ENCODE measurements at regions not wholly inside any gene's neighbourhood (a gene's known extent, or its start where the extent isn't known, plus 50 kb on each side); places are given as distances from the start of the nearest gene placed in this dataset.

GRCh38 chr3:124178531-124178930, 186.6 kb upstream of the ROPN1 start:
- H3K9me3 ChIP-seq = no peaks in the 10 kb centered on the region
- WGBS, 2 donors = 92 to 96% methylated on average over 3 of the region's 3 CpGs
- no peak overlapping the region for H3K4me3 ChIP-seq
- no peaks in the 10 kb centered on the region for H3K36me3 ChIP-seq
- no peaks in the 10 kb centered on the region for H3K27me3 ChIP-seq
- no peaks in the 10 kb centered on the region for H3K4me1 ChIP-seq
- no peak overlapping the region for H3K27ac ChIP-seq
- TF ChIP-seq CTCF (IDR thresholded peaks at IDR 0.05) (no peak), POLR2A (IDR thresholded peaks at IDR 0.05) (no peak), EP300 (IDR thresholded peaks at IDR 0.05) (no peak)
- no peak for DNase-seq (ENCODE audit: low spot score in 2 of 2)

- Histone ChIP-seq H3K9me3 (no peaks in the 10 kb centered on the region), H3K27me3 (no peaks in the 10 kb centered on the region), H3K4me3 (no peak overlapping the region), H3K36me3 (no peaks in the 10 kb centered on the region), H3K27ac (no peak overlapping the region), H3K4me1 (peaks cover 0 to 13% (median 0%) of the 10 kb centered on the region in 4 donors)
- DNase-seq (ENCODE audit: low spot score in 2 of 2) = no peak
- TF ChIP-seq CTCF (IDR thresholded peaks at IDR 0.05) = no peak
- no peak for TF ChIP-seq EP300 (IDR thresholded peaks at IDR 0.05)
- TF ChIP-seq POLR2A (IDR thresholded peaks at IDR 0.05) = no peak
- 34 to 42% methylated on average over 2 of the region's 2 CpGs for WGBS, 2 donors
These were observed 208.5 kb upstream of the ROPN1 start for GRCh38 chr3:124200407-124200806.

GRCh38 chr3:124201226-124201625, 209.3 kb upstream of the ROPN1 start:
- WGBS, 2 donors = 78 to 87% methylated on average over 3 of the region's 3 CpGs
- Histone ChIP-seq H3K27ac (no peak overlapping the region), H3K9me3 (no peaks in the 10 kb centered on the region), H3K27me3 (no peaks in the 10 kb centered on the region), H3K36me3 (no peaks in the 10 kb centered on the region), H3K4me1 (peaks cover 0 to 13% (median 0%) of the 10 kb centered on the region in 4 donors), H3K4me3 (no peak overlapping the region)
- no peak for DNase-seq (ENCODE audit: low spot score in 2 of 2)
- no peak for TF ChIP-seq CTCF (IDR thresholded peaks at IDR 0.05)
- no peak for TF ChIP-seq EP300 (IDR thresholded peaks at IDR 0.05)
- TF ChIP-seq POLR2A (IDR thresholded peaks at IDR 0.05) = no peak

- H3K27ac ChIP-seq = no peak overlapping the region
- WGBS, 2 donors = 40 to 57% methylated on average over 2 of the region's 2 CpGs
- no peak for DNase-seq (ENCODE audit: low spot score in 2 of 2)
These were observed 209.9 kb upstream of the ROPN1 start for GRCh38 chr3:124201786-124202185.

GRCh38 chr3:124202754-124203153, 210.8 kb upstream of the ROPN1 start:
- Histone ChIP-seq H3K4me1 (peaks cover 0 to 13% (median 0%) of the 10 kb centered on the region in 4 donors), H3K27ac (no peak overlapping the region), H3K9me3 (no peaks in the 10 kb centered on the region), H3K36me3 (no peaks in the 10 kb centered on the region), H3K4me3 (no peak overlapping the region), H3K27me3 (no peaks in the 10 kb centered on the region)
- TF ChIP-seq CTCF (IDR thresholded peaks at IDR 0.05) (no peak), POLR2A (IDR thresholded peaks at IDR 0.05) (no peak), EP300 (IDR thresholded peaks at IDR 0.05) (no peak)
- no peak for DNase-seq (ENCODE audit: low spot score in 2 of 2)
- 20 to 31% methylated on average over 4 of the region's 4 CpGs for WGBS, 2 donors

More at GRCh38 chr3:124201786-124202185, 209.9 kb upstream of the ROPN1 start:
- TF ChIP-seq POLR2A (IDR thresholded peaks at IDR 0.05) (no peak), EP300 (IDR thresholded peaks at IDR 0.05) (no peak), CTCF (IDR thresholded peaks at IDR 0.05) (no peak)
- Histone ChIP-seq H3K9me3 (no peaks in the 10 kb centered on the region), H3K4me3 (no peak overlapping the region), H3K4me1 (peaks cover 0 to 13% (median 0%) of the 10 kb centered on the region in 4 donors), H3K36me3 (no peaks in the 10 kb centered on the region), H3K27me3 (no peaks in the 10 kb centered on the region)
